Liver (tissue), 8 donors: ENCODE measurements at regions not wholly inside any gene's neighbourhood (a gene's known extent, or its start where the extent isn't known, plus 50 kb on each side); places are given as distances from the start of the nearest gene placed in this dataset.

Experiments used
- DNase-seq: peaks from one replicate; pipeline ENCODE4 v3.0.0-alpha.2; 2017; ENCODE audit warnings: low spot score
- H3K27ac ChIP-seq, 2 donors: one replicate each; pipeline ENCODE4 v1.7.0; 2013; ENCODE audit warnings: inconsistent platforms in 2 of 2, low read length in 2 of 2, control low read depth in 1 of 2, low read depth in 1 of 2, mild to moderate bottlenecking in 1 of 2
- H3K27me3 ChIP-seq, 4 donors: one replicate each; pipeline versions ENCODE4 v1.6.1 to v1.7.0; 2013; ENCODE audit warnings: low read length in 3 of 4, inconsistent platforms in 1 of 4, mild to moderate bottlenecking in 1 of 4, moderate library complexity in 1 of 4; ENCODE audit not compliant: control insufficient read depth in 4 of 4, insufficient read depth in 4 of 4
- H3K36me3 ChIP-seq, 4 donors: one replicate each; pipeline versions ENCODE4 v1.6.1 to v1.7.0; 2013; ENCODE audit warnings: low read length in 3 of 4, mild to moderate bottlenecking in 3 of 4, low read depth in 1 of 4, moderate library complexity in 1 of 4; ENCODE audit not compliant: control insufficient read depth in 4 of 4, insufficient read depth in 3 of 4
- H3K4me1 ChIP-seq, 4 donors: one replicate each; pipeline versions ENCODE4 v1.6.1 to v1.7.0; 2013; ENCODE audit warnings: low read length in 3 of 4, mild to moderate bottlenecking in 3 of 4, moderate library complexity in 1 of 4; ENCODE audit not compliant: control insufficient read depth in 4 of 4, insufficient read depth in 4 of 4
- H3K4me3 ChIP-seq, 3 donors: one replicate each; pipeline versions ENCODE4 v1.6.1 to v1.7.0; 2013; ENCODE audit warnings: low read length in 3 of 3, control low read depth in 1 of 3, low read depth in 1 of 3, mild to moderate bottlenecking in 1 of 3
- H3K9ac ChIP-seq, 2 donors: one replicate each; pipeline ENCODE4 v1.7.0; 2013; ENCODE audit warnings: low read length in 2 of 2, mild to moderate bottlenecking in 2 of 2, moderate library complexity in 2 of 2, control low read depth in 1 of 2, low read depth in 1 of 2
- H3K9me3 ChIP-seq, 4 donors: one replicate each; pipeline versions ENCODE4 v1.6.1 to v1.7.0; 2013; ENCODE audit warnings: low read length in 3 of 4; ENCODE audit not compliant: control insufficient read depth in 4 of 4
- ATF3 ChIP-seq: IDR thresholded peaks from 2 replicates; pipeline ENCODE4 v1.6.1; 2016; ENCODE audit warnings: antibody characterized with exemption
- CTCF ChIP-seq: fragments of 150-350 bp; IDR thresholded peaks from 2 replicates; pipeline ENCODE4 v1.5.1; 2017; ENCODE audit warnings: improper control_type of control experiment, low read depth, low read length; ENCODE audit not compliant: missing input control
- EGR1 ChIP-seq, 2 donors: IDR thresholded peaks; 2 replicates each; pipeline ENCODE4 v1.6.1; 2016 to 2018; ENCODE audit warnings: antibody characterized with exemption in 2 of 2, low read depth in 2 of 2
- FOXA1 ChIP-seq: IDR thresholded peaks from 2 replicates; pipeline ENCODE4 v1.6.1; 2016; ENCODE audit warnings: antibody characterized with exemption
- FOXA2 ChIP-seq: IDR thresholded peaks from 2 replicates; pipeline ENCODE4 v1.6.1; 2016; ENCODE audit warnings: antibody characterized with exemption
- GABPA ChIP-seq, 2 donors: IDR thresholded peaks in 1 of 2; conservative IDR thresholded peaks in 1 of 2; 2 replicates each; pipeline ENCODE4 v1.6.1; 2016; ENCODE audit warnings: antibody characterized with exemption in 2 of 2, mild to moderate bottlenecking in 1 of 2, moderate library complexity in 1 of 2
- HNF4A ChIP-seq, 2 donors: conservative IDR thresholded peaks; 2 replicates each; pipeline ENCODE4 v1.6.1; 2016; ENCODE audit warnings: antibody characterized with exemption in 2 of 2, mild to moderate bottlenecking in 2 of 2
- HNF4G ChIP-seq: IDR thresholded peaks from 2 replicates; pipeline ENCODE4 v1.6.1; 2016; ENCODE audit warnings: antibody characterized with exemption
- JUND ChIP-seq, 2 donors: IDR thresholded peaks; 2 replicates each; pipeline ENCODE4 v1.6.1; 2016; ENCODE audit warnings: antibody characterized with exemption in 2 of 2
- MAX ChIP-seq: IDR thresholded peaks from 2 replicates; pipeline ENCODE4 v1.6.1; 2016; ENCODE audit warnings: antibody characterized with exemption
- NR2F2 ChIP-seq: IDR thresholded peaks from 2 replicates; pipeline ENCODE4 v1.6.1; 2016; ENCODE audit warnings: antibody characterized with exemption
- RAD21 ChIP-seq, 2 donors: IDR thresholded peaks; 2 replicates each; pipeline ENCODE4 v1.6.1; 2016; ENCODE audit warnings: antibody characterized with exemption in 2 of 2, mild to moderate bottlenecking in 2 of 2
- RXRA ChIP-seq, 2 donors: IDR thresholded peaks; 2 replicates each; pipeline ENCODE4 v1.6.1; 2017 to 2018; ENCODE audit warnings: antibody characterized with exemption in 2 of 2, mild to moderate bottlenecking in 1 of 2
- SP1 ChIP-seq: IDR thresholded peaks from 2 replicates; pipeline ENCODE4 v1.6.1; 2018; ENCODE audit warnings: antibody characterized with exemption, mild to moderate bottlenecking
- TAF1 ChIP-seq: conservative IDR thresholded peaks from 2 replicates; pipeline ENCODE4 v1.6.1; 2016; ENCODE audit warnings: antibody characterized with exemption, mild to moderate bottlenecking
- YY1 ChIP-seq: IDR thresholded peaks from 2 replicates; pipeline ENCODE4 v1.6.1; 2016; ENCODE audit warnings: antibody characterized with exemption, mild to moderate bottlenecking
- WGBS: extraction: QIAGEN DNeasy Blood & Tissue Kit; methylation state at CpG from one replicate; pipeline ENCODE4 v1.1.7; 2013; 5-methylcytosine and 5-hydroxymethylcytosine counted together
- TF ChIP-seq, protein P1 (sequence below): IDR thresholded peaks from 2 replicates; pipeline ENCODE4 v1.6.1; 2016; ENCODE audit warnings: antibody characterized with exemption
- TF ChIP-seq, protein P2 (sequence below): IDR thresholded peaks from 2 replicates; pipeline ENCODE4 v1.6.1; 2016; ENCODE audit warnings: antibody characterized with exemption, mild to moderate bottlenecking
- donor health status: healthy.
- donor health status: healthy.
- donor health status: healthy.
- donor health status: healthy.
- donor health status: healthy.

DNA sequence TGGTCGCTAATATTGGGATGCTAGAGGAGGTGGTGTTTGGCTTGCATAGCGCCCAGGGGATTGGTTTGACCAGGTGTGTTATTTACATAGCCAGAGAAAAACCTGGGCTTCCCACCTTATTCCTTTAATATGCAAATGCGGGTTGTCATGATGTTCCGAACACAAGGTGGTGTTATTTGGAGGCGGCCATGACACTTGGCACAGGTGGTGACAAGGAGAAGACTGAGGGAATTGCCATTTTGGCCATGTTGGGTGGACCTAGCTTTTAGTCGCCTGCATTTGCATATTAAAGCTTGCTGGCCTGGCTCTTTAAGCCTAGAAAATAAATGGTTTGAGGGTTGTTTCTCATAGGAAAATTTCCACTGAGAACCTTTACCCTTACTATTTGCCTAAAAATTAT, 490.5 kb downstream of the SIPA1L2 start:
- Histone ChIP-seq H3K9ac (no peak overlapping the region), H3K27ac (no peak overlapping the region), H3K36me3 (no peaks in the 10 kb centered on the region), H3K4me3 (no peak overlapping the region), H3K27me3 (peaks cover 0 to 6% (median 0%) of the 10 kb centered on the region in 4 donors), H3K4me1 (no peaks in the 10 kb centered on the region), H3K9me3 (peaks cover 0 to 5% (median 2%) of the 10 kb centered on the region in 4 donors)
- 93% methylated on average over 6 of the region's 6 CpGs for WGBS
- no peak for DNase-seq
- no peak for TF ChIP-seq RAD21 (IDR thresholded peaks at IDR 0.05)
- TF ChIP-seq, protein P1, sequence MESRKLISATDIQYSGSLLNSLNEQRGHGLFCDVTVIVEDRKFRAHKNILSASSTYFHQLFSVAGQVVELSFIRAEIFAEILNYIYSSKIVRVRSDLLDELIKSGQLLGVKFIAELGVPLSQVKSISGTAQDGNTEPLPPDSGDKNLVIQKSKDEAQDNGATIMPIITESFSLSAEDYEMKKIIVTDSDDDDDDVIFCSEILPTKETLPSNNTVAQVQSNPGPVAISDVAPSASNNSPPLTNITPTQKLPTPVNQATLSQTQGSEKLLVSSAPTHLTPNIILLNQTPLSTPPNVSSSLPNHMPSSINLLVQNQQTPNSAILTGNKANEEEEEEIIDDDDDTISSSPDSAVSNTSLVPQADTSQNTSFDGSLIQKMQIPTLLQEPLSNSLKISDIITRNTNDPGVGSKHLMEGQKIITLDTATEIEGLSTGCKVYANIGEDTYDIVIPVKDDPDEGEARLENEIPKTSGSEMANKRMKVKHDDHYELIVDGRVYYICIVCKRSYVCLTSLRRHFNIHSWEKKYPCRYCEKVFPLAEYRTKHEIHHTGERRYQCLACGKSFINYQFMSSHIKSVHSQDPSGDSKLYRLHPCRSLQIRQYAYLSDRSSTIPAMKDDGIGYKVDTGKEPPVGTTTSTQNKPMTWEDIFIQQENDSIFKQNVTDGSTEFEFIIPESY, result no peak
- no peak for TF ChIP-seq JUND (IDR thresholded peaks at IDR 0.05)
- no peak for TF ChIP-seq EGR1 (IDR thresholded peaks at IDR 0.05; ENCODE audit: low read depth in 2 of 2)
- TF ChIP-seq YY1, result no peak
- TF ChIP-seq NR2F2, result no peak
- TF ChIP-seq, protein P2, sequence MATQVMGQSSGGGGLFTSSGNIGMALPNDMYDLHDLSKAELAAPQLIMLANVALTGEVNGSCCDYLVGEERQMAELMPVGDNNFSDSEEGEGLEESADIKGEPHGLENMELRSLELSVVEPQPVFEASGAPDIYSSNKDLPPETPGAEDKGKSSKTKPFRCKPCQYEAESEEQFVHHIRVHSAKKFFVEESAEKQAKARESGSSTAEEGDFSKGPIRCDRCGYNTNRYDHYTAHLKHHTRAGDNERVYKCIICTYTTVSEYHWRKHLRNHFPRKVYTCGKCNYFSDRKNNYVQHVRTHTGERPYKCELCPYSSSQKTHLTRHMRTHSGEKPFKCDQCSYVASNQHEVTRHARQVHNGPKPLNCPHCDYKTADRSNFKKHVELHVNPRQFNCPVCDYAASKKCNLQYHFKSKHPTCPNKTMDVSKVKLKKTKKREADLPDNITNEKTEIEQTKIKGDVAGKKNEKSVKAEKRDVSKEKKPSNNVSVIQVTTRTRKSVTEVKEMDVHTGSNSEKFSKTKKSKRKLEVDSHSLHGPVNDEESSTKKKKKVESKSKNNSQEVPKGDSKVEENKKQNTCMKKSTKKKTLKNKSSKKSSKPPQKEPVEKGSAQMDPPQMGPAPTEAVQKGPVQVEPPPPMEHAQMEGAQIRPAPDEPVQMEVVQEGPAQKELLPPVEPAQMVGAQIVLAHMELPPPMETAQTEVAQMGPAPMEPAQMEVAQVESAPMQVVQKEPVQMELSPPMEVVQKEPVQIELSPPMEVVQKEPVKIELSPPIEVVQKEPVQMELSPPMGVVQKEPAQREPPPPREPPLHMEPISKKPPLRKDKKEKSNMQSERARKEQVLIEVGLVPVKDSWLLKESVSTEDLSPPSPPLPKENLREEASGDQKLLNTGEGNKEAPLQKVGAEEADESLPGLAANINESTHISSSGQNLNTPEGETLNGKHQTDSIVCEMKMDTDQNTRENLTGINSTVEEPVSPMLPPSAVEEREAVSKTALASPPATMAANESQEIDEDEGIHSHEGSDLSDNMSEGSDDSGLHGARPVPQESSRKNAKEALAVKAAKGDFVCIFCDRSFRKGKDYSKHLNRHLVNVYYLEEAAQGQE, result no peak
- no peak for TF ChIP-seq TAF1
- TF ChIP-seq GABPA (IDR thresholded peaks at IDR 0.05 in 1 of 2, conservative IDR thresholded peaks at IDR 0.05 in 1 of 2), result no peak
- TF ChIP-seq FOXA2, result no peak
- no peak for TF ChIP-seq RXRA (IDR thresholded peaks at IDR 0.05)
- no peak for TF ChIP-seq SP1
- TF ChIP-seq CTCF, result no peak
- no peak for TF ChIP-seq ATF3
- no peak for TF ChIP-seq FOXA1
- no peak for TF ChIP-seq MAX
- no peak for TF ChIP-seq HNF4G
- TF ChIP-seq HNF4A (conservative IDR thresholded peaks at IDR 0.05), result no peak
